HG03520 (cell line): ENCODE measurements at regions not wholly inside any gene's neighbourhood (a gene's known extent, or its start where the extent isn't known, plus 50 kb on each side); places are given as distances from the start of the nearest gene placed in this dataset.
A peak's percentile ranks its signal among the peaks of the same experiment; 100 is the strongest.
"Not testable (repeated sequence)": the region's sequence is repeated elsewhere in the genome, so short reads cannot be mapped to it uniquely, and the experiment has no call there.

Experiments used
- ATAC-seq: cut with Tn5 transposase; IDR thresholded peaks from one replicate; pipeline ENCODE4 v1.9.1; 2021; ENCODE audit warnings: mild to moderate bottlenecking, moderate library complexity; ENCODE audit not compliant: unreplicated experiment

DNA sequence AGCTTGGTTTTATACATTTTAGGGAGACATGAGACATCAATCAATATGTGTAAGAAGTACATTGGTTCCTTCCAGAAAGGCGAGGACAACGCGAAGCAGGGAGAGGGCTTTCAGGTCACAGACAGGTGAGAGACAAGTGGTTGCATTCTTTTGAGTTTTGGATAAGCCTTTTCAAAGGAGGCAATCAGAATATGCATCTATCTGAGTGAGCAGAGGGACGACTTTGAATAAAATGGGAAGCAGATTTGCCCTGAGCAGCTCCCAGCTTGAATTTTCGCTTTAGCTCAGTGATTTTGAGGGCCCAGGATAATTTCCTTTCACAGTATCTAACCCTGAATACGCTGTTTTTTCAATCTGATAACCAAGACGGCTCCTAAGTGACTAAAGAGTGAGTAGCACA, 82.5 kb upstream of the MYO3A start:
- no peak for ATAC-seq

- no peak for ATAC-seq
Measured at GRCh38 chr10:25852364-25852941, 81.6 kb upstream of the MYO3A start.

DNA sequence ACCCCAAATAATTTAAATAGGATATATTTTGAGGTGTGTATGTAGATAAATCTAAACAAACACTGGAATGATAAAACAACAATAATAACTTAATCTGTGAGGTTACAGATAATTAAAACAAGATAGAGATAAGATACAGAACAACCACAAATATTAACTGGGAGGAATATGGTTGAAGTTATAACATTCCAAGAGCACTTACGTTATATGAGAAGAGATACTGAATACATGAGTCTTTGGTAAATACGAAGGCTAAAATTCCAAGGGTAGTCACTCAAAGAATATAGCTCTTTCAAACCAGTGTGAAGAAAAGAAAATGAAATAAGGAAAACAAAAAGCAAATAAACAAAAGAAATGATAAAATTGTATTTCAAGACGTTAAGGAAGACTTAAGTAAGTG, 76.0 kb upstream of the MYO3A start:
- ATAC-seq: no peak

- no peak for ATAC-seq
Measured at GRCh38 chr10:25865267-25865666, 68.8 kb upstream of the MYO3A start.

- no peak for ATAC-seq
Measured at GRCh38 chr10:25867321-25867720, 66.7 kb upstream of the MYO3A start.

DNA sequence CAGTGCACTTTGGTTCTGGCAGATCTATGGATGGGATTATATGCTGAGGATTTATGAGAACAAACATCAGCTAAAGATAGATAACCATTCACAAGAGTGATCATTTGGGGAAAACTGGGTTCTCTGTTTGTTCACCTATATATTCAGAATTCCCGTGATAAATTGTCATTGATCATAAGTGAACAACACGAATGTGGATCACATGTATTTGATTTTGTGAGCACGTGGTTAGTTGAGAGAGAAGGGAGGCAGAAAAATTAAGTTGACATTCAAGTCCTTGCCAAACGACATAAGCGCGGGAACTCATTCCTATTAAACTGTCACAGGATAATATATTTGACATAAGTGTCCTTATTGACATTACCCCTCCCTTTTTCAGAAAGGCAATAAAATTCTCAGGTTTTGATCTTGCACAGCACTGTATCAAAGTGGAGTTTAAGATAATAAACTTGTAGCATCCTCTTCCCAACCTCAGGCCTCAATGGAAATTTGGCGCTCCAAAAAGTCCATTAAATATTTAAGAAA, 64.9 kb upstream of the MYO3A start:
- ATAC-seq: no peak

DNA sequence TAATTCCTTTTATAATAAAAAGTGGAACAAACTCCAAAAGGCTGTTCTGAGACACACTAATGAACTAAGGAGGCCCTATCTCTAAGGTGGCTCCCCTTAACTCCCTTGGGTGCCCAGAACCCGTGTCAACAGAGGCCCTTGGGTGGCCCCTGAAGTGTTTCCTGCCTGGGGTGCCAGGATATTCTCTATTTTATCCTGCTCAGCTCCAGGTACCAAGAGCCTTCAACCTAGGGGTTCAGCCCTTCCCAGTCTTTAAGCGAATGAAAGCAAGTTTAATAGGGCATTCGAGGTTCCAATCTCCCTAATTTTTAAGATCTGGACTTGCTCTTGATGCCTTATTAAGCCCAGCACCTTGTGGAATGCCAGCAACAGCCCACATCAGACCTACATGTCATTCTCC, 64.4 kb upstream of the MYO3A start:
- no peak for ATAC-seq

DNA sequence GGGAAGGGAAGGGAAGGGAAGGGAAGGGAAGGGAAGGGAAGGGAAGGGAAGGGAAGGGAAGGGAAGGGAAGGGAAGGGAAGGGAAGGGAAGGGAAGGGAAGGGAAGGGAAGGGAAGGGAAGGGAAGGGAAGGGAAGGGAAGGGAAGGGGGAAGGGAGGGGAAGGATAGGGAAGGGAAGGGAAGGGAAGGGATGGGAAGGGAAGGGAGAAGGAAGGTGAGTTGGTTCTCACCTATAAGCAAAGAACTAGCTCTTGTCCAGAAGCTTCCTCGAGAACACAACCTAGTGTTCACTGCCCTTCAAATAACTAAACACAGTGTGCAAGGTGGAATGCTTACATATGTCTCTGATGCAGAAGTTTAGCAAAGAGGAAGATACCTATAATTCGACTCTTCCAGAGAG, 59.6 kb upstream of the MYO3A start:
- not testable (repeated sequence) for ATAC-seq

DNA sequence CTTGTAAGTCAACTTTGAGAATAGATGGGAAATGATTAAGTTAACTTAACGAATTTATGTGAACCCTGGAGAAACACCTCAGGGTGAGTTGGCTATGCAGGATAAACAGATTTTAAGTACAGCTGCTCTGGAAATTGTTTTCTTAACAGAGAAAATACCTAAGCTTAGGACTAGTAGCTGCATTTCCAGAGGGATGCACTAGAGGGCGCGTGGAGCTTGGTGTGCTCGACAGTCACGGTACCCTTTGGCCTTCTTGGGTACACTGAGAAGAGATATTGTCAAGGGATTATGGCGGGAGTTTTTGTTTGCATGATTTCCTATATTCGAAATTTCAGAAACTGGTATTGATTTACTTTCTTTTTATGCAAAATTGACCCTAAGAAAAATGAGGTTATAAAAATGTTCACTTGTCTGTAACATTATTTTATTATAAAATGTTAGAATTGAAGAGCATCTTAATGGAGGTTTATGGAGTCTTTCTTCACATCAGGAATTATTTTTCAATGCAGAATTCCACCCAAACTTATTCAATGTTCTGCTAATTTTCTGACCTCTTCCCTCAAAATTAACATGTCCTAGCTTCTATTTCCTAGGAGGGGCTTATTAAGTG, 58.4 kb upstream of the MYO3A start:
- peak; percentile 84 for ATAC-seq

GRCh38 chr10:25877296-25877695, 56.7 kb upstream of the MYO3A start:
- no peak for ATAC-seq
